GM12878 (cell line): ENCODE measurements at regions not wholly inside any gene's neighbourhood (a gene's known extent, or its start where the extent isn't known, plus 50 kb on each side); places are given as distances from the start of the nearest gene placed in this dataset.

Experiments
- ASH2L ChIP-seq: fragments of 300-600, 200-600 bp; sonication (generic); IDR thresholded peaks from 2 replicates; pipeline ENCODE4 v1.6.1; 2017; ENCODE audit warnings: low read depth, mild to moderate bottlenecking, borderline replicate concordance
- GABPA ChIP-seq: IDR thresholded peaks from 2 replicates; pipeline ENCODE4 v1.6.1; 2014; ENCODE audit warnings: antibody characterized with exemption, low read depth, mild to moderate bottlenecking, inconsistent platforms
- NBN ChIP-seq: fragments of 450-650 bp; IDR thresholded peaks from 2 replicates; pipeline ENCODE4 v1.6.1; 2016
- POLR2AphosphoS5 ChIP-seq: IDR thresholded peaks from 2 replicates; pipeline ENCODE4 v1.6.1; 2011; ENCODE audit warnings: mild to moderate bottlenecking, low read length, inconsistent platforms
- TAF1 ChIP-seq: IDR thresholded peaks from 2 replicates; pipeline ENCODE4 v1.6.1; 2011; ENCODE audit warnings: mild to moderate bottlenecking, low read depth, low read length, borderline replicate concordance
- TF ChIP-seq, protein P1 (sequence below), 3 experiments: IDR thresholded peaks in 2 of 3; conservative IDR thresholded peaks in 1 of 3; 2 replicates each; pipeline ENCODE4 v1.5.1; 2011; ENCODE audit warnings: low read depth in 3 of 3, low read length in 3 of 3, mild to moderate bottlenecking in 3 of 3, control low read depth in 2 of 3, moderate library complexity in 2 of 3, inconsistent platforms in 1 of 3, mixed read lengths in 1 of 3; ENCODE audit not compliant: control insufficient read depth in 2 of 3, insufficient read depth in 1 of 3; ENCODE audit errors: extremely low read depth in 1 of 3
- TF ChIP-seq, protein P2 (sequence below): fragments of 450-650 bp; IDR thresholded peaks from 2 replicates; pipeline ENCODE4 v1.6.1; 2017; ENCODE audit warnings: borderline replicate concordance
- TF ChIP-seq, protein P3 (sequence below): IDR thresholded peaks from 2 replicates; pipeline ENCODE4 v1.6.1; 2012; ENCODE audit warnings: mild to moderate bottlenecking, low read depth, low read length
- TF ChIP-seq, protein P4 (sequence below): IDR thresholded peaks from 2 replicates; pipeline ENCODE4 v1.6.1; 2011; ENCODE audit warnings: borderline replicate concordance, low read depth, mild to moderate bottlenecking, moderate library complexity, low read length; ENCODE audit not compliant: insufficient read depth, poor library complexity, severe bottlenecking
- TF ChIP-seq, protein P5 (sequence below): IDR thresholded peaks from 2 replicates; pipeline ENCODE4 v1.6.1; 2012; ENCODE audit warnings: low read depth, low read length, improper control_type of control experiment

DNA sequence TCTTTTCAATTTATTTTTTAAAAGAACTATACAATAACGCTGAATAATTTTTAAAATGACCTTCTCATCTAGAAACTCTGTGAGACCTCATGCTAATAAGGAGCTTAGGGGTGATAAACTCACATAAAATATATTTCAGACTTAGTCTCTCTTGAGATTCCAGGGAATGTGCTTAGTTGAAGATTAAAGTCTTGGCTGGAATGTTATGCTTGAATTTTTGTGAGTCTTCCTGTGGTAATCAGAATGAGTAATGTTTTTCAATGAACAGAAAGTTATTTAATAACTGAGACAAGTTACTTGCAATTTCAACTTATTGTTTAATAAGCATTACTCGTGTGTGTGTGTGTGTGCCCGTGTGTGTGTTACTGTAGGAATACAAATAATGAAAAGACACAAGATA is 379.9 kb upstream of the EPHA7 start:
- TF ChIP-seq, protein P1, sequence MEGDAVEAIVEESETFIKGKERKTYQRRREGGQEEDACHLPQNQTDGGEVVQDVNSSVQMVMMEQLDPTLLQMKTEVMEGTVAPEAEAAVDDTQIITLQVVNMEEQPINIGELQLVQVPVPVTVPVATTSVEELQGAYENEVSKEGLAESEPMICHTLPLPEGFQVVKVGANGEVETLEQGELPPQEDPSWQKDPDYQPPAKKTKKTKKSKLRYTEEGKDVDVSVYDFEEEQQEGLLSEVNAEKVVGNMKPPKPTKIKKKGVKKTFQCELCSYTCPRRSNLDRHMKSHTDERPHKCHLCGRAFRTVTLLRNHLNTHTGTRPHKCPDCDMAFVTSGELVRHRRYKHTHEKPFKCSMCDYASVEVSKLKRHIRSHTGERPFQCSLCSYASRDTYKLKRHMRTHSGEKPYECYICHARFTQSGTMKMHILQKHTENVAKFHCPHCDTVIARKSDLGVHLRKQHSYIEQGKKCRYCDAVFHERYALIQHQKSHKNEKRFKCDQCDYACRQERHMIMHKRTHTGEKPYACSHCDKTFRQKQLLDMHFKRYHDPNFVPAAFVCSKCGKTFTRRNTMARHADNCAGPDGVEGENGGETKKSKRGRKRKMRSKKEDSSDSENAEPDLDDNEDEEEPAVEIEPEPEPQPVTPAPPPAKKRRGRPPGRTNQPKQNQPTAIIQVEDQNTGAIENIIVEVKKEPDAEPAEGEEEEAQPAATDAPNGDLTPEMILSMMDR (IDR thresholded peaks at IDR 0.05 in 2 of 3, conservative IDR thresholded peaks at IDR 0.05 in 1 of 3; ENCODE audit: control insufficient read depth in 2 of 3, extremely low read depth in 1 of 3, insufficient read depth in 1 of 3, low read depth in 3 of 3, low read length in 3 of 3) = no peak
- TF ChIP-seq, protein P2, sequence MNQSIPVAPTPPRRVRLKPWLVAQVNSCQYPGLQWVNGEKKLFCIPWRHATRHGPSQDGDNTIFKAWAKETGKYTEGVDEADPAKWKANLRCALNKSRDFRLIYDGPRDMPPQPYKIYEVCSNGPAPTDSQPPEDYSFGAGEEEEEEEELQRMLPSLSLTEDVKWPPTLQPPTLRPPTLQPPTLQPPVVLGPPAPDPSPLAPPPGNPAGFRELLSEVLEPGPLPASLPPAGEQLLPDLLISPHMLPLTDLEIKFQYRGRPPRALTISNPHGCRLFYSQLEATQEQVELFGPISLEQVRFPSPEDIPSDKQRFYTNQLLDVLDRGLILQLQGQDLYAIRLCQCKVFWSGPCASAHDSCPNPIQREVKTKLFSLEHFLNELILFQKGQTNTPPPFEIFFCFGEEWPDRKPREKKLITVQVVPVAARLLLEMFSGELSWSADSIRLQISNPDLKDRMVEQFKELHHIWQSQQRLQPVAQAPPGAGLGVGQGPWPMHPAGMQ = no peak
- TF ChIP-seq, protein P3, sequence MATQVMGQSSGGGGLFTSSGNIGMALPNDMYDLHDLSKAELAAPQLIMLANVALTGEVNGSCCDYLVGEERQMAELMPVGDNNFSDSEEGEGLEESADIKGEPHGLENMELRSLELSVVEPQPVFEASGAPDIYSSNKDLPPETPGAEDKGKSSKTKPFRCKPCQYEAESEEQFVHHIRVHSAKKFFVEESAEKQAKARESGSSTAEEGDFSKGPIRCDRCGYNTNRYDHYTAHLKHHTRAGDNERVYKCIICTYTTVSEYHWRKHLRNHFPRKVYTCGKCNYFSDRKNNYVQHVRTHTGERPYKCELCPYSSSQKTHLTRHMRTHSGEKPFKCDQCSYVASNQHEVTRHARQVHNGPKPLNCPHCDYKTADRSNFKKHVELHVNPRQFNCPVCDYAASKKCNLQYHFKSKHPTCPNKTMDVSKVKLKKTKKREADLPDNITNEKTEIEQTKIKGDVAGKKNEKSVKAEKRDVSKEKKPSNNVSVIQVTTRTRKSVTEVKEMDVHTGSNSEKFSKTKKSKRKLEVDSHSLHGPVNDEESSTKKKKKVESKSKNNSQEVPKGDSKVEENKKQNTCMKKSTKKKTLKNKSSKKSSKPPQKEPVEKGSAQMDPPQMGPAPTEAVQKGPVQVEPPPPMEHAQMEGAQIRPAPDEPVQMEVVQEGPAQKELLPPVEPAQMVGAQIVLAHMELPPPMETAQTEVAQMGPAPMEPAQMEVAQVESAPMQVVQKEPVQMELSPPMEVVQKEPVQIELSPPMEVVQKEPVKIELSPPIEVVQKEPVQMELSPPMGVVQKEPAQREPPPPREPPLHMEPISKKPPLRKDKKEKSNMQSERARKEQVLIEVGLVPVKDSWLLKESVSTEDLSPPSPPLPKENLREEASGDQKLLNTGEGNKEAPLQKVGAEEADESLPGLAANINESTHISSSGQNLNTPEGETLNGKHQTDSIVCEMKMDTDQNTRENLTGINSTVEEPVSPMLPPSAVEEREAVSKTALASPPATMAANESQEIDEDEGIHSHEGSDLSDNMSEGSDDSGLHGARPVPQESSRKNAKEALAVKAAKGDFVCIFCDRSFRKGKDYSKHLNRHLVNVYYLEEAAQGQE = no peak
- TF ChIP-seq ASH2L = no peak
- no peak for TF ChIP-seq POLR2AphosphoS5
- TF ChIP-seq, protein P4, sequence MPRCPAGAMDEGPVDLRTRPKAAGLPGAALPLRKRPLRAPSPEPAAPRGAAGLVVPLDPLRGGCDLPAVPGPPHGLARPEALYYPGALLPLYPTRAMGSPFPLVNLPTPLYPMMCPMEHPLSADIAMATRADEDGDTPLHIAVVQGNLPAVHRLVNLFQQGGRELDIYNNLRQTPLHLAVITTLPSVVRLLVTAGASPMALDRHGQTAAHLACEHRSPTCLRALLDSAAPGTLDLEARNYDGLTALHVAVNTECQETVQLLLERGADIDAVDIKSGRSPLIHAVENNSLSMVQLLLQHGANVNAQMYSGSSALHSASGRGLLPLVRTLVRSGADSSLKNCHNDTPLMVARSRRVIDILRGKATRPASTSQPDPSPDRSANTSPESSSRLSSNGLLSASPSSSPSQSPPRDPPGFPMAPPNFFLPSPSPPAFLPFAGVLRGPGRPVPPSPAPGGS = no peak
- TF ChIP-seq, protein P5, sequence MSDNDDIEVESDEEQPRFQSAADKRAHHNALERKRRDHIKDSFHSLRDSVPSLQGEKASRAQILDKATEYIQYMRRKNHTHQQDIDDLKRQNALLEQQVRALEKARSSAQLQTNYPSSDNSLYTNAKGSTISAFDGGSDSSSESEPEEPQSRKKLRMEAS = no peak
- TF ChIP-seq NBN = no peak
- no peak for TF ChIP-seq TAF1
- no peak for TF ChIP-seq GABPA
